GM10248 (cell line): ENCODE measurements at regions not wholly inside any gene's neighbourhood (a gene's known extent, or its start where the extent isn't known, plus 50 kb on each side); places are given as distances from the start of the nearest gene placed in this dataset.
"Not testable (repeated sequence)": the region's sequence is repeated elsewhere in the genome, so short reads cannot be mapped to it uniquely, and the experiment has no call there.

ENCODE experiments used
- CTCF ChIA-PET: fragments of 300-600 bp; sonication (Branson Sonifier 250); formaldehyde crosslinking; extraction: SDS; loops from one replicate; lab custom pipeline; 2021; ENCODE audit warnings: antibody characterized with exemption; lab: Yijun Ruan, JAX
- POLR2A ChIA-PET: fragments of 350-650 bp; sonication (Branson Sonifier 250); formaldehyde crosslinking; extraction: SDS; loops from one replicate; lab custom pipeline; 2020; ENCODE audit warnings: antibody characterized with exemption; lab: Yijun Ruan, JAX
- DNase-seq: peaks from one replicate; pipeline ENCODE4 v3.0.0; 2012; ENCODE audit errors: extremely low spot score
- CTCF ChIP-seq: IDR thresholded peaks from 2 replicates; pipeline ENCODE4 v1.5.1; 2012; ENCODE audit warnings: mild to moderate bottlenecking, low read depth; ENCODE audit errors: extremely low read depth, missing control alignments, control extremely low read depth

DNA sequence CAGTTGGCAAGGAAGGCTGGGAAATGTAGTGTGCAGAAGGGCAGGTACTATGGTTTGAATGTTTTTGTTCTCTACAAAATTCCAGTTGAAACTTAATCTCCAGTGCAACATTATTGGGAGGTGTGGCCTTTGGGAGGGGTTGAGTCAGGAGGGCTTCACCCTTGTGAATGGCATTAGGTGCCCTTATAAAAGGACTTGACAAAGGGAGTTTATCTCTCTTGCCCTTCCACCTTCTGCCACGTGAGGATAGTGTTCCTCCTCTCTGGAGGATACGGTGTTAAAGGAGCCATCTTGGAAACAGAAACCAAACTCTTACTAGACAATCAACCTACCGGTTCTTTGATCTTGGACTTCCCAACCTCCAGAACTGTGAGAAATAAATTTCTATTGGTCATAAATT lies 82.2 kb upstream of the LRFN2 start:
- CTCF ChIA-PET: no interaction called here
- DNase-seq: no peak
- no peak for TF ChIP-seq CTCF
- POLR2A ChIA-PET: no interaction called here

DNA sequence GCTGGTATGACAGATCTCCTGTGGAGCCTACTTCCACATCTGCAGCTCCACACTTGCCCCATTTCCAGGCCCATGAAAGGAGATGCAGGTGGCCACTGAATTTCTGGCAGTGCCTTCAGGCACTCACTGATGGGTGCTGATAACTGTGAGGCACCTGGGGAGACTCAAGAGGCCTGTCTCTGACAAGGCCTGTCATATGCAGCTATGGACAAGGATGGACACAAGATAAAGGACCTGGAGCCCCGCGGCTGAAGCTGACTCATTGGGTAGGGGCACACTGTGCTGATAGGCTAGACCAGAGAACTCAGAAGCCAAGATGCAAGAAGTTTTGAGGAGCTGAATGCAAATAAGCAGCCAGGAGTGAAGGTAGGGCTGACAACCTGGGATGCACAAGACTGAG lies 81.0 kb upstream of the LRFN2 start:
- ChIA-PET POLR2A (no interaction called here), CTCF (no interaction called here)
- no peak for TF ChIP-seq CTCF
- no peak for DNase-seq

DNA sequence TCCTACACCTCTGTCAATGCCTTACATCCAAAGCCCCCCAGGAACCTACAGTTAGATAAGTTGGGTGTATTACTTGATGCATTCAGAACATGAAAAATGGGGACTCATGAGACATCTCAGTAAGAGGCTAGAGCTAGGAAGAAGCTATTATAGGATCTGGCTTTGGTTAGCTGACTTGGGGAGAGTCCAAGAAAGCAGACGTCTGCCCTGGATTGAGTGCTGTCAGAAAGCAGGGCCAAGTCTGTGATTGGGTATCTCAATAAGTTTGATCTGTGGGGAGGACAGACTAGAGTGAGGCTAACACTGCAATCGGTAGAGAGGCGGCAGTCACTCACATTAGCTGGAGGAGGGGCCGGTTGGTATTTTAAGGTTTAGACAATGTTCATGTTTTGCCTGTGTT lies 79.4 kb upstream of the LRFN2 start:
- ChIA-PET CTCF (no interaction called here), POLR2A (no interaction called here)
- no peak for DNase-seq
- TF ChIP-seq CTCF: no peak

GRCh38 chr6:40661726-40662125 lies 74.6 kb upstream of the LRFN2 start:
- POLR2A ChIA-PET: no interaction called here
- CTCF ChIA-PET: no interaction called here
- DNase-seq: no peak
- no peak for TF ChIP-seq CTCF

DNA sequence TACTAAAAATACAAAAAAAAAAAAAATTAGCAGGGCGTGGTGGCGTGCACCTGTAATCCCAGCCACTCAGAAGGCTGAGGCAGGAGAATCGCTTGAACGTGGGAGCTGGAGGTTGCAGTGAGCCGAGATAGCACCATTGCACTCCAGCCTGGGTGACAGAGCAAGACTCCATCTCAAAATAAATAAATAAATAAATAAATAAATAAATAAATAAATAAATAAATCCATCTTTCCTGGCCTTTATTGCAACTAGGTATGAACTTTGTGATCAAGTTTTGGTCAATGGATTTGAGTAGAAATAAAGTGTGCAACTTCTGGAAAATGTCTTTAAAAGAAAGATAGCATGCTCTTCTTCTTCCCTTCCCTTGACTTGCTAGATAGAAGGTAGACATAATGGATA lies 69.6 kb upstream of the LRFN2 start:
- DNase-seq, CTCF ChIA-PET, POLR2A ChIA-PET: not testable (repeated sequence)

GRCh38 chr6:40654828-40655227 lies 67.7 kb upstream of the LRFN2 start:
- POLR2A ChIA-PET: no interaction called here
- CTCF ChIA-PET: no interaction called here
- no peak for TF ChIP-seq CTCF
- DNase-seq: no peak

- DNase-seq: no peak
- TF ChIP-seq CTCF: no peak
- ChIA-PET POLR2A (no interaction called here), CTCF (no interaction called here)
Measured at GRCh38 chr6:40645043-40645442, 57.9 kb upstream of the LRFN2 start.
